Endothelial cell of umbilical vein (primary cell): ENCODE measurements at regions not wholly inside any gene's neighbourhood (a gene's known extent, or its start where the extent isn't known, plus 50 kb on each side); places are given as distances from the start of the nearest gene placed in this dataset.

ENCODE experiments used
- BruUV-seq: library from RNA; stranded (reverse); fragments of 400-500 nt; replicated peaks from 2 replicates; lab custom pipeline; 2021; lab: Mats Ljungman, UMichigan
- CTCF ChIA-PET: fragments of 300-600, 350-600 bp; sonication (Branson Sonifier 250); formaldehyde crosslinking; loops from one replicate; lab custom pipeline; 2021; ENCODE audit warnings: antibody characterized with exemption, inconsistent platforms; lab: Charles Lee
- POLR2A ChIA-PET: fragments of 300-600, 350-600 bp; sonication (Branson Sonifier 250); formaldehyde crosslinking; loops from one replicate; lab custom pipeline; 2021; ENCODE audit warnings: antibody characterized with exemption, inconsistent platforms; lab: Charles Lee
- DNase-seq: peaks from one replicate; pipeline ENCODE4 v3.0.0-alpha.2; 2011; ENCODE audit warnings: low read depth, low spot score
- FAIRE-seq: peaks from 2 replicates; lab custom pipeline; 2011; peaks lifted over from hg19 to GRCh38; lab: Jason Lieb, UNC
- H2AFZ ChIP-seq: 2 replicates; pipeline ENCODE4 v1.6.0; 2012; ENCODE audit warnings: low read depth, low read length, control low read depth, inconsistent platforms
- H3K27ac ChIP-seq: 2 replicates; pipeline ENCODE4 v1.5.1; 2011; ENCODE audit warnings: low read depth, mild to moderate bottlenecking, control low read depth, low read length, moderate library complexity; ENCODE audit not compliant: insufficient read depth
- H3K27me3 ChIP-seq, 2 experiments: 2 replicates each; pipeline versions ENCODE4 v1.6.0 to v1.6.1; 2011; ENCODE audit warnings: low read length in 2 of 2, mixed read lengths in 1 of 2; ENCODE audit not compliant: control insufficient read depth in 2 of 2, insufficient read depth in 2 of 2
- H3K36me3 ChIP-seq, 2 experiments: 2 replicates in 1 of 2; 3 replicates in 1 of 2; pipeline ENCODE4 v1.5.1; 2011; ENCODE audit warnings: low read length in 2 of 2, mild to moderate bottlenecking in 1 of 2, moderate library complexity in 1 of 2; ENCODE audit not compliant: control insufficient read depth in 2 of 2, insufficient read depth in 2 of 2; ENCODE audit errors: extremely low read depth in 1 of 2
- H3K4me1 ChIP-seq: 3 replicates; pipeline ENCODE4 v1.5.1; 2011; ENCODE audit warnings: mild to moderate bottlenecking, low read length; ENCODE audit not compliant: control insufficient read depth, insufficient read depth; ENCODE audit errors: extremely low read depth
- H3K4me2 ChIP-seq: 2 replicates; pipeline ENCODE4 v1.6.1; 2011; ENCODE audit warnings: low read length, control low read depth, mixed read lengths; ENCODE audit not compliant: insufficient read depth
- H3K4me3 ChIP-seq, 3 experiments: fragments of 200-600 bp in 1 of 3; sonication (generic), shearing (Covaris generic) in 1 of 3; replicated peaks in 1 of 3; 2 replicates each; pipeline ENCODE4 v1.5.1; 2011 to 2016; ENCODE audit warnings: control low read depth in 3 of 3, low read length in 3 of 3, mild to moderate bottlenecking in 2 of 3, inconsistent platforms in 1 of 3, low read depth in 1 of 3, moderate library complexity in 1 of 3; ENCODE audit not compliant: insufficient read depth in 1 of 3
- H3K79me2 ChIP-seq: 2 replicates; pipeline ENCODE4 v1.6.0; 2012; ENCODE audit warnings: low read length, inconsistent platforms; ENCODE audit not compliant: control insufficient read depth, insufficient read depth
- H3K9ac ChIP-seq: replicated peaks from 2 replicates; pipeline ENCODE3; 2011; ENCODE audit warnings: low read length, control low read depth; ENCODE audit not compliant: insufficient read depth; ENCODE audit errors: extremely low read depth
- H3K9me1 ChIP-seq: replicated peaks from 3 replicates; pipeline ENCODE4 v1.6.0; 2011; ENCODE audit warnings: mild to moderate bottlenecking, low read length; ENCODE audit not compliant: control insufficient read depth, insufficient read depth; ENCODE audit errors: extremely low read depth
- H3K9me3 ChIP-seq: replicated peaks from 2 replicates; pipeline ENCODE4 v1.5.1; 2012; ENCODE audit warnings: low read length, inconsistent platforms; ENCODE audit not compliant: control insufficient read depth, insufficient read depth
- H4K20me1 ChIP-seq: replicated peaks from 2 replicates; pipeline ENCODE3; 2011; ENCODE audit warnings: mild to moderate bottlenecking, low read length; ENCODE audit not compliant: control insufficient read depth, insufficient read depth; ENCODE audit errors: extremely low read depth
- EZH2 ChIP-seq: IDR thresholded peaks from 2 replicates; pipeline ENCODE4 v1.6.1; 2012; ENCODE audit warnings: borderline replicate concordance, low read depth, mild to moderate bottlenecking, moderate library complexity, low read length, inconsistent platforms; ENCODE audit not compliant: severe bottlenecking
- FOS ChIP-seq: IDR thresholded peaks from 2 replicates; pipeline ENCODE4 v1.6.1; 2011; ENCODE audit warnings: mild to moderate bottlenecking, low read length, moderate library complexity, borderline replicate concordance; ENCODE audit not compliant: insufficient read depth
- GATA2 ChIP-seq: IDR thresholded peaks from 2 replicates; pipeline ENCODE4 v1.7.0; 2011; ENCODE audit warnings: low read depth, mild to moderate bottlenecking, moderate library complexity, mixed read lengths, low read length; ENCODE audit not compliant: insufficient read length, insufficient read depth
- JUN ChIP-seq: IDR thresholded peaks from 2 replicates; pipeline ENCODE4 v1.6.1; 2011; ENCODE audit warnings: borderline replicate concordance, low read depth; ENCODE audit not compliant: insufficient read length, insufficient read depth
- MYC ChIP-seq: IDR thresholded peaks from one replicate; pipeline ENCODE4 v1.6.1; 2011; ENCODE audit warnings: mild to moderate bottlenecking, low read depth, low read length
- POLR2A ChIP-seq: IDR thresholded peaks from 2 replicates; pipeline ENCODE4 v1.6.1; 2012; ENCODE audit warnings: low read depth, mild to moderate bottlenecking, control low read depth, low read length
- POLR2AphosphoS5 ChIP-seq: IDR thresholded peaks from 2 replicates; pipeline ENCODE4 v1.6.1; 2012; ENCODE audit warnings: low read depth, mild to moderate bottlenecking, control low read depth, low read length, moderate library complexity; ENCODE audit not compliant: insufficient read depth
- dilution Hi-C: fragments of 300-500 bp; cut with MboI; formaldehyde crosslinking; loops from one replicate; pipeline ENCODE4 v1.15.0; 2019; ENCODE audit warnings: low sequenced_read_pairs; ENCODE audit not compliant: extremely low pct_ligation_motif_present
- intact Hi-C: fragments of 100-400 bp; cut with micrococcal nuclease; formaldehyde crosslinking; loops from one replicate; pipeline ENCODE4 v1.10.0; 2022
- TF ChIP-seq, protein P1 (sequence below), 2 donors: IDR thresholded peaks; 1 replicate in 1 of 2; 2 replicates in 1 of 2; pipeline ENCODE4 v1.5.1; 2011; ENCODE audit warnings: low read length in 2 of 2, mild to moderate bottlenecking in 2 of 2, moderate library complexity in 2 of 2, control low read depth in 1 of 2, inconsistent platforms in 1 of 2, low read depth in 1 of 2; ENCODE audit not compliant: insufficient read depth in 1 of 2; ENCODE audit errors: extremely low read depth in 1 of 2
- TF ChIP-seq, protein P2 (sequence below): IDR thresholded peaks from 2 replicates; pipeline ENCODE4 v1.6.1; 2011; ENCODE audit not compliant: insufficient read depth, insufficient read length

DNA sequence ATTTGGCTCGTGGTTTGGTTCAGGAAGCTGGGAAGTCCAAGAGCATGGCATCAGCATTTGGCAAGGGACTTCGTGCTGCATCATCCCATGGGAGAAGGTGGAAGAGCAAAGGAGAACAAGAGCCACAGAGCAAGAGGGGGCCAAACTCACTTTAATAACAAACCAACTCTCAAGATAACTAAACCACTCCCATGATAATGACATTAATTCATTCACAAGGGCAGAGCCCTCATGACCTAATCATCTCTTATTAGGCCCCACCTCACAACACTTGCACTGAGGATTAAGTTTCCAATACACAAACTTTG, 113.4 kb upstream of the ATXN3L start:
- H3K4me1 ChIP-seq: peaks cover 19% of the 10 kb centered on the region
- intact Hi-C loops: loop anchor here (2.0 kb wide), 1 partner anchor 54 kb away; no protein-coding TSS in a partner anchor
- ChIA-PET POLR2A (no interaction called here), CTCF (interaction anchor here (1.0 kb wide), 1 partner anchor 14 kb away, joined by 3 read pairs; no protein-coding TSS in a partner anchor)
- H3K36me3 ChIP-seq: no peaks in the 10 kb centered on the region
- no peak overlapping the region for H3K4me2 ChIP-seq
- H3K9me3 ChIP-seq: no peaks in the 10 kb centered on the region
- no peaks in the 10 kb centered on the region for H4K20me1 ChIP-seq
- BruUV-seq: no TSS peak
- H2AFZ ChIP-seq: no peak overlapping the region
- H3K27ac ChIP-seq: peak overlapping the region; percentile 55
- DNase-seq: no peak
- no peaks in the 10 kb centered on the region for H3K79me2 ChIP-seq
- no peak for FAIRE-seq
- no peak for TF ChIP-seq MYC
- no peak for TF ChIP-seq FOS
- no peak for TF ChIP-seq JUN
- H3K9ac ChIP-seq: no peak overlapping the region
- no peaks in the 10 kb centered on the region for H3K9me1 ChIP-seq
- dilution Hi-C loops: no loop called here
- H3K27me3 ChIP-seq: no peaks in the 10 kb centered on the region
- no peak overlapping the region for H3K4me3 ChIP-seq

DNA sequence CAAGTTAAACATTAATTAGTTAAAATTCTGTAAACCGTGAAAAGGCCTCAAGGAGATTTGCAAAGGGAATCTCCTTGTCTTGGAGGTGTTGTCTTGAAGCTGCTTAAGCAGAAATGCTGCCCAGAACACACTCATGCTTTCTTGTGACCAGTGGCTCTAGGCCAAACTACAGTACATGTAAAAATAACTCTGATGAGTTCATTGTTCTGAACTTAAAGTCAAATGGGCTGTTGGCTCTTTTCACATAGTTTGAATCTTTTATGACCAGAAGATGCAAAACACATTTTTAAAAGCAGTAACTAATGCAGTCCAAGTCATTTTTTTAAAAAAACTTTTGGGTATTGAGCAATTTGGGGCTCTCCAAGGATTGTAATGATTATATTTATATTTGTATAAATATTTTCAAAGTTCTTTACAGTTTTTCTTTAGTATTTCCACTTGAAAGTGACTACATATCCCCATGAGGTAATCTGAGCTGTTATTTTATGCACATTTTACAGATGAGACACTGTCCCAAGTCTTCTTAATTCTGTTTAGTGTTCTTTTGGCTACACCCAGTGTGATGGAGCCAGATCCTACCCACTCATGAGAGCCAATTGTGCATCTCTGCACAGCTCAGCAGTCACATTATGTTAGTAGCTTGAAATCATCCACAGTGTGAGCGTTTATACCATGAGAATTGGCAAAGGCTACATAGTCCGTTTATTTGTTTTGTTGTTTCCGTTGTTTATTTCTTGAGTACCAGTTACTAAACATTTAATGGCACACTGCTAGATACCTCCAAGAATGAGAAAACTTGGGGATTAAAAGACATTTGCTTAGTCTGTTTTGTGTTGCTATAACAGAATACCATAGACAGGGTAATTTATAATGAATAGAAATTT, 112.8 kb upstream of the ATXN3L start:
- TF ChIP-seq MYC: no peak
- TF ChIP-seq EZH2: no peak
- TF ChIP-seq POLR2AphosphoS5: no peak
- TF ChIP-seq POLR2A: no peak
- TF ChIP-seq JUN: no peak
- TF ChIP-seq FOS: no peak
- TF ChIP-seq, protein P1, sequence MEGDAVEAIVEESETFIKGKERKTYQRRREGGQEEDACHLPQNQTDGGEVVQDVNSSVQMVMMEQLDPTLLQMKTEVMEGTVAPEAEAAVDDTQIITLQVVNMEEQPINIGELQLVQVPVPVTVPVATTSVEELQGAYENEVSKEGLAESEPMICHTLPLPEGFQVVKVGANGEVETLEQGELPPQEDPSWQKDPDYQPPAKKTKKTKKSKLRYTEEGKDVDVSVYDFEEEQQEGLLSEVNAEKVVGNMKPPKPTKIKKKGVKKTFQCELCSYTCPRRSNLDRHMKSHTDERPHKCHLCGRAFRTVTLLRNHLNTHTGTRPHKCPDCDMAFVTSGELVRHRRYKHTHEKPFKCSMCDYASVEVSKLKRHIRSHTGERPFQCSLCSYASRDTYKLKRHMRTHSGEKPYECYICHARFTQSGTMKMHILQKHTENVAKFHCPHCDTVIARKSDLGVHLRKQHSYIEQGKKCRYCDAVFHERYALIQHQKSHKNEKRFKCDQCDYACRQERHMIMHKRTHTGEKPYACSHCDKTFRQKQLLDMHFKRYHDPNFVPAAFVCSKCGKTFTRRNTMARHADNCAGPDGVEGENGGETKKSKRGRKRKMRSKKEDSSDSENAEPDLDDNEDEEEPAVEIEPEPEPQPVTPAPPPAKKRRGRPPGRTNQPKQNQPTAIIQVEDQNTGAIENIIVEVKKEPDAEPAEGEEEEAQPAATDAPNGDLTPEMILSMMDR (IDR thresholded peaks at IDR 0.05; ENCODE audit: extremely low read depth in 1 of 2, insufficient read depth in 1 of 2, low read depth in 1 of 2, low read length in 2 of 2): no peak
- TF ChIP-seq, protein P2, sequence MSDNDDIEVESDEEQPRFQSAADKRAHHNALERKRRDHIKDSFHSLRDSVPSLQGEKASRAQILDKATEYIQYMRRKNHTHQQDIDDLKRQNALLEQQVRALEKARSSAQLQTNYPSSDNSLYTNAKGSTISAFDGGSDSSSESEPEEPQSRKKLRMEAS: no peak
- no peak for TF ChIP-seq GATA2
- Histone ChIP-seq H4K20me1 (no peaks in the 10 kb centered on the region), H3K79me2 (no peaks in the 10 kb centered on the region), H3K27me3 (no peaks in the 10 kb centered on the region), H3K4me2 (no peak overlapping the region), H3K9me3 (no peaks in the 10 kb centered on the region), H3K27ac (peak overlapping the region; percentile 55), H3K4me1 (peaks cover 25% of the 10 kb centered on the region), H3K9me1 (no peaks in the 10 kb centered on the region), H3K9ac (no peak overlapping the region), H3K4me3 (no peak overlapping the region), H2AFZ (no peak overlapping the region), H3K36me3 (no peaks in the 10 kb centered on the region)
- intact Hi-C loops: loop anchor here (2.0 kb wide), 1 partner anchor 54 kb away; no protein-coding TSS in a partner anchor
- peak; percentile 83 for DNase-seq
- ChIA-PET POLR2A (no interaction called here), CTCF (interaction anchor here (1.0 kb wide), 2 partner anchors 15 kb away, joined by 3 to 4 read pairs; no protein-coding TSS in a partner anchor)
- dilution Hi-C loops: no loop called here
- peak; percentile 72 for FAIRE-seq
- no TSS peak for BruUV-seq
